Tibial nerve (tissue), 3 donors: ENCODE measurements at regions not wholly inside any gene's neighbourhood (a gene's known extent, or its start where the extent isn't known, plus 50 kb on each side); places are given as distances from the start of the nearest gene placed in this dataset.

Experiments
- POLR2A ChIP-seq, 2 donors: fragments of 450-650 bp; IDR thresholded peaks; one replicate each; pipeline ENCODE4 v1.6.1; 2017; ENCODE audit warnings: antibody characterized with exemption in 2 of 2, mild to moderate bottlenecking in 2 of 2, moderate library complexity in 2 of 2
- TF ChIP-seq, protein P1 (sequence below), 5 experiments: fragments of 200-600 bp in 3 of 5; fragments of 450-650 bp in 2 of 5; sonication (generic) in 3 of 5; IDR thresholded peaks; one replicate each; pipeline ENCODE4 v1.5.1; 2016 to 2019; ENCODE audit warnings: antibody characterized with exemption in 5 of 5, mild to moderate bottlenecking in 3 of 5, moderate library complexity in 2 of 5

DNA sequence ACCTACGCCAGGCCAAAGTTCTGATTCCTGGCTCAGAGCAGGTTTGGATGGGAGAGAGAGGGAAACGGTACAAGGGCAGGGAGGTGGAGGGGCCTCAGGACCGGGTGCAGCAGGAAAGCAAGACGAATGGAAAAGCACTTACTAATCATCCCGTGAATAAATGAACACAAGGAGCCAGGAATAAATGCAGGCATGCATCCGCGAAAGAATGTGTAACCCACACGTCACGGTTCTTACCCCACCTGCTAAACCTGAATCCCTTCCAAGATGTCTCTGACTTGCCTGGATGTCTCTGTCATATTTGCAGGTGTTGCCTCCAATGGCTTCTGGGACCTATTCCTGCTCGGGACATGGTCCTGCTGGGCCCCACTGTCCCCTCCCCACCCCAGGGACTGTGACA, 335.2 kb upstream of the RNF32 start:
- TF ChIP-seq POLR2A (IDR thresholded peaks at IDR 0.05), result no peak
- TF ChIP-seq, protein P1, sequence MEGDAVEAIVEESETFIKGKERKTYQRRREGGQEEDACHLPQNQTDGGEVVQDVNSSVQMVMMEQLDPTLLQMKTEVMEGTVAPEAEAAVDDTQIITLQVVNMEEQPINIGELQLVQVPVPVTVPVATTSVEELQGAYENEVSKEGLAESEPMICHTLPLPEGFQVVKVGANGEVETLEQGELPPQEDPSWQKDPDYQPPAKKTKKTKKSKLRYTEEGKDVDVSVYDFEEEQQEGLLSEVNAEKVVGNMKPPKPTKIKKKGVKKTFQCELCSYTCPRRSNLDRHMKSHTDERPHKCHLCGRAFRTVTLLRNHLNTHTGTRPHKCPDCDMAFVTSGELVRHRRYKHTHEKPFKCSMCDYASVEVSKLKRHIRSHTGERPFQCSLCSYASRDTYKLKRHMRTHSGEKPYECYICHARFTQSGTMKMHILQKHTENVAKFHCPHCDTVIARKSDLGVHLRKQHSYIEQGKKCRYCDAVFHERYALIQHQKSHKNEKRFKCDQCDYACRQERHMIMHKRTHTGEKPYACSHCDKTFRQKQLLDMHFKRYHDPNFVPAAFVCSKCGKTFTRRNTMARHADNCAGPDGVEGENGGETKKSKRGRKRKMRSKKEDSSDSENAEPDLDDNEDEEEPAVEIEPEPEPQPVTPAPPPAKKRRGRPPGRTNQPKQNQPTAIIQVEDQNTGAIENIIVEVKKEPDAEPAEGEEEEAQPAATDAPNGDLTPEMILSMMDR (IDR thresholded peaks at IDR 0.05), result no peak
